ENCODE measurements at regions not wholly inside any gene's neighbourhood (a gene's known extent, or its start where the extent isn't known, plus 50 kb on each side); places are given as distances from the start of the nearest gene placed in this dataset.

- H3K36me3 ChIP-seq (ENCODE audit: control insufficient read depth, insufficient read depth, low read length) = no peaks in the 10 kb centered on the region
- H3K79me2 ChIP-seq = no peaks in the 10 kb centered on the region
- H3K4me2 ChIP-seq (ENCODE audit: low read length) = no peak overlapping the region
- no peaks in the 10 kb centered on the region for H3K27me3 ChIP-seq (ENCODE audit: control insufficient read depth, insufficient read depth, low read length)
- no peak for TF ChIP-seq CTCF (IDR thresholded peaks at IDR 0.05)
- H3K4me3 ChIP-seq (ENCODE audit: low read depth, low read length) = no peak overlapping the region
- H3K9me3 ChIP-seq (ENCODE audit: control insufficient read depth, low read length) = no peaks in the 10 kb centered on the region
- H3K27ac ChIP-seq = no peak overlapping the region
- no peak overlapping the region for H3K9ac ChIP-seq
- no peak overlapping the region for H2AFZ ChIP-seq
- H3K4me1 ChIP-seq = no peaks in the 10 kb centered on the region
These were observed 63.2 kb upstream of the DUSP22 start for GRCh38 chr6:228881-229651.

DNA sequence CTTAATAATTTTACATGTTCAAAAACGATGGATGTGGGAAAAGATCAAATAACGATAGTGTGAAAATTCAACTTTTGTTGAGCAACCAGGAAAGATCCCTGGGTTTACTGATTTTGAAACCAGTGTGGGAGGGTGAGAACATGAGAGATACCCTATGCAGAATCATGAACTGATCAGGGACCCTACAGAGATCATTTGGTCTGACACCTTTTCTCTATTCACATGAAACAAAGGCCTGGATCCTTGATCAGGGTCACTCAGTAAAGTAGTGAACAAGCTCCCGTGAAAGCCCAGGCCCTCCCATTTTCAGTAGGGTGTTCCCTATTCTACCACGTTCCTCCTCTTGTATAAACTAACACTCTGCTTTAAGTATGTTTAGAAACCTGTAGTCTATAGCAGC is 60.5 kb upstream of the DUSP22 start:
- no peak for TF ChIP-seq CTCF (IDR thresholded peaks at IDR 0.05)

DNA sequence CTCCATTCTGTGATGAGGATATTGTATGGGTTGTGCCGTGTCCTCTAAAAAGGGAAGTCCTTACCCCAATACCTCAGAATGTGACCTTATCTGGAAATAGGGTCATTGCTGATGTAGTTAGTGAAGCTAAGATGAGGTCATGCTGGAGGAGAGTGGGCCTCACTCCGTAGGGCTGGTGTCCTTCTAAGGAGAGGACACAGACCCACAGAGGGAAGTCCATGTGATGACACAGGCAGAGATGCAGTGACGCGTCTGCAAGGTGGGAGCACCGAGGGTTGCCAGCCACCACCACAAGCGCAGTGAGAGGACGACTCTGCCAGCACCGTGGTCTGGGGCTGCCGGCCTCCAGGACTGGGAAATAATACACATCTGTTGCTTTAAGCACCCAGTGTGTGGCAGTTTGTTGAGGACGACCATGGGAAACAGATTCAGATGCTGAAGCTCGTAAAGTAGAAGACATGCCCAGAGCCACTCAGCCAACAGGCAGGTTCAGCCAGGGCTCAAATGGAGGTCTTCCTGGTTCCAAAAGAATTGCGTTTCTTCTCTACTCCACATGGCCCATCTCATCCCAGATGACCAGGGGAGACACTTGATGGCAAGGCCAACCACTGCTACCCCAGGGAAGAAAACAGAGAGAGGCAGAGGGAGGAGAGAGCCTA is 59.2 kb upstream of the DUSP22 start:
- H3K27ac ChIP-seq = no peak overlapping the region
- H3K79me2 ChIP-seq = no peaks in the 10 kb centered on the region
- no peak overlapping the region for H3K9ac ChIP-seq
- TF ChIP-seq CTCF (IDR thresholded peaks at IDR 0.05) = no peak
- H2AFZ ChIP-seq = no peak overlapping the region
- no peaks in the 10 kb centered on the region for H3K9me3 ChIP-seq (ENCODE audit: control insufficient read depth, low read length)
- no peak overlapping the region for H3K4me2 ChIP-seq (ENCODE audit: low read length)
- no peaks in the 10 kb centered on the region for H3K27me3 ChIP-seq (ENCODE audit: control insufficient read depth, insufficient read depth, low read length)
- no peak overlapping the region for H3K4me3 ChIP-seq (ENCODE audit: low read depth, low read length)
- no peaks in the 10 kb centered on the region for H3K36me3 ChIP-seq (ENCODE audit: control insufficient read depth, insufficient read depth, low read length)
- H3K4me1 ChIP-seq = no peaks in the 10 kb centered on the region

More for the DNA sequence above, 60.5 kb upstream of the DUSP22 start:
- Histone ChIP-seq H3K9ac (no peak overlapping the region), H3K4me1 (no peaks in the 10 kb centered on the region), H3K27ac (no peak overlapping the region), H2AFZ (no peak overlapping the region), H3K36me3 (ENCODE audit: control insufficient read depth, insufficient read depth, low read length) (no peaks in the 10 kb centered on the region), H3K9me3 (ENCODE audit: control insufficient read depth, low read length) (no peaks in the 10 kb centered on the region), H3K27me3 (ENCODE audit: control insufficient read depth, insufficient read depth, low read length) (no peaks in the 10 kb centered on the region), H3K4me2 (ENCODE audit: low read length) (no peak overlapping the region), H3K4me3 (ENCODE audit: low read depth, low read length) (no peak overlapping the region), H3K79me2 (no peaks in the 10 kb centered on the region)

DNA sequence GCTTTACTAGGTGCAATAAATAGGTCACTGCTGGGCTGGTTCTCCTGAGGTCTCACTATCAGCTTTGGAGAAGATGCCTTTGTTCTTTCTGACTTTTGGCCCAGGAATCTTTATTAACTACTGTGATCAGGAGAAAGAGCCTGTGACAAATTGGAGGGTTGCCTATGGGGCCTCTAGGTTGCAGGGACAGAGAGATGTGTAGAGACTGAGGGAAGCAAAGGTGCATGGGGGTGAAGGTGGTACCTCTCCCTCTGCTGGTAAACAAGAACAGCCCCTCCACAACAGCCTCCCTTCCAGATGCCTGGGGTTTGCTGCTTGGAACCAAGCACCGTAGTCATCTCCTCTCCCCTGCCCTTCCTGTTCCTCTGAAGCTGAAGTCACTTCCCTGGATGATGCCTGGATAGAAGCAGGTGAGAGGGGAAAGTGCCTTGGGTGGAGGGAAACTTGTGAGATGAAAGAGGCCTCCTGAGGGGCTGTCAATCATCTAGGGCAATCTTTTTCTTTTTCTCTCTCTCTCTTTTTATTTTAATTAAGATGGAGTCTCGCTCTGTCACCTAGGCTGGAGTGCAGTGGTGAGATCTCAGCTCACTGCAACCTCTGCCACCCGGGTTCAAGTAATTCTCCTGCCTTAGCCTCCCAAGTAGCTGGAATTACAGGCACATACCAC is 57.4 kb upstream of the DUSP22 start:
- no peak overlapping the region for H3K4me2 ChIP-seq (ENCODE audit: low read length)
- H2AFZ ChIP-seq = no peak overlapping the region
- H3K36me3 ChIP-seq (ENCODE audit: control insufficient read depth, insufficient read depth, low read length) = no peaks in the 10 kb centered on the region
- no peak for TF ChIP-seq CTCF (IDR thresholded peaks at IDR 0.05)
- no peaks in the 10 kb centered on the region for H3K79me2 ChIP-seq
- no peaks in the 10 kb centered on the region for H3K27me3 ChIP-seq (ENCODE audit: control insufficient read depth, insufficient read depth, low read length)
- no peak overlapping the region for H3K9ac ChIP-seq
- H3K4me3 ChIP-seq (ENCODE audit: low read depth, low read length) = no peak overlapping the region
- H3K9me3 ChIP-seq (ENCODE audit: control insufficient read depth, low read length) = no peaks in the 10 kb centered on the region
- no peaks in the 10 kb centered on the region for H3K4me1 ChIP-seq
- no peak overlapping the region for H3K27ac ChIP-seq

Measured in parathyroid adenoma (tissue), 2 donors.